ENCODE measurements at regions not wholly inside any gene's neighbourhood (a gene's known extent, or its start where the extent isn't known, plus 50 kb on each side); places are given as distances from the start of the nearest gene placed in this dataset.

DNA sequence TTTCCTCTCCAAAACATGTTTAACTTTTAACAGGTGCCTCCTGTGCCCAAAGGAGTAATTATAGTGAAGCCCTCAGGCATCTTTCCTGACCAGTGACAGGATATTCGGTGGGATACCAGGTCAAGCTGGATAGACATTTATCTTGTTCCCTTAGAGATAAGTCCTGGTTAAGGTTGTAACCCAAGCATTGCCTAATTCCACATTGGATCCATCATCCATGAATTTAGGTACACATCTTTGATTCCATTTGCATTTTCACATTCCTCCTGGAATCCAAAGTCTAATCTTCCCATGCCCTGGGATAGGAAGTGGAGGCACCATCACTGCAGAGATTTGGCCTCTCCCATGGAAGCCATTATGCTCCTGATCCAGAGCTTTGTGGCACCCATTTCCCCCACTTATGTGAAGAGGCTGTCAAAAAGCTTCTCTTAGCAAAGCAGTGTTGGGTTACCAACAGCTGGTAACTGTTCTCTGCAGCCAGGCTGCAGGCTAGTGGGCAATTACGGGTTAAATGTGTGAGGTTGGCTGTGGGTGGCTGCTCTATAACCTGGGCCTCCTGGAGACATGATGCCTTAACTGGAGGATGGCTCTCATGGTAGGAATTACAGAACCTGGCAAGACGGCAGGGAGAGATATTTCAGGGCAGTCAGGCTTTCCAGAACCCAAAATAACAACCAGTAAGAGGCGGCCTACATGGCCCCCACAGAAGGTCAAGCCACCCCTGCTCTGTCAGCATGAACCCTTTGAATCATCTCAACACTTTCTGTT is 96.9 kb upstream of the VGLL2 start:
- no peak for DNase-seq (ENCODE audit: low spot score)

DNA sequence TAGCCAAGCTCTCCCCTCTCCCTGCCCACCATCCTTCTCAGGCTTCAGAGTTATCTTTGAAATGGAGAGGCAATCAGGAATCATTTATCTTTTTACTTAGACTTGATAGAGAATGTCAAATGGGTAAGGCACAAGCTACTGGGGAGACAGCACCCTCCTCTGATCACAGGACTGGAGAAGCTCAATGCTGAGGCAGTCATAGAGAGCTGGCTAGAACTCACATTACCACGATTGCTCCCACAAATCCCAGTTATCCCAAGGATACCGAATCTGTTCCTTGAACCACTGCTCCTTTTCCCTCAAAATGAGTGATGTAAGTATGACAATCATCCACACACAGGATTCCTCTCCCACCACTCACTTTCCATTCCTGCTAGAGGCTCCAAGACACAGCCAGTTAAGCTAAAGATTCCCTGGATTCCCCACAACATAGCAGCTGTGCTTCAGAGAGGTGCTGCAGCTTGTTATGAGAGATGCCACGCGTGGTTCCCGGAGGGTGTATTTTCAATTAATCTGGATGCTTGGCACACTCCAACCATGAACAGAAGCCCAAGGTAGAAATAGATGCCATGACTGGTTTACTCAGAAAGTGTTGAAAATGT is 96.2 kb upstream of the VGLL2 start:
- peak; percentile 11 for DNase-seq (ENCODE audit: low spot score)

DNA sequence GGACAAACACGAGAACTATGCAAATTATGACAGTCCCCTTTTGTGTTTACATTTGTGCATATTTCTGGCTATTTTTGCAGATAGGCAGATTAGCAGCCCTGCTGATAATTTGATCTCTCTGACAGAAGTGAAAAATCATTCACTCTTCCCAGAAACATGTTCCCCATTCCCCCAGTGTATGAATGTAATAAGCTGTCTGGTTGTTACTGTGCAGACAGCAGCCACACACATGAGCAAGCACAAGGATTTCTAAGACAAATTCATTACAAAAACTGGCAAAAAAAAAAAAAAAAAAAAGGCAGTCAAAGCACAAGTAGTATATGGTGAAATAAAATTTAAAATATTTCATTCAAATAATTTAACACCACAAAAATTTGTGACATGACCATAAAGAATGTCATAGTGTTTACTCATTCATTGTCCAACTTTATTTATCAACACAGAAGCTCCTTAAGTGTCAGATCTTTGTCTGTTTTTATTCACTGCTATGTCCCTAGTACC is 95.5 kb upstream of the VGLL2 start:
- DNase-seq (ENCODE audit: low spot score) = no peak

DNA sequence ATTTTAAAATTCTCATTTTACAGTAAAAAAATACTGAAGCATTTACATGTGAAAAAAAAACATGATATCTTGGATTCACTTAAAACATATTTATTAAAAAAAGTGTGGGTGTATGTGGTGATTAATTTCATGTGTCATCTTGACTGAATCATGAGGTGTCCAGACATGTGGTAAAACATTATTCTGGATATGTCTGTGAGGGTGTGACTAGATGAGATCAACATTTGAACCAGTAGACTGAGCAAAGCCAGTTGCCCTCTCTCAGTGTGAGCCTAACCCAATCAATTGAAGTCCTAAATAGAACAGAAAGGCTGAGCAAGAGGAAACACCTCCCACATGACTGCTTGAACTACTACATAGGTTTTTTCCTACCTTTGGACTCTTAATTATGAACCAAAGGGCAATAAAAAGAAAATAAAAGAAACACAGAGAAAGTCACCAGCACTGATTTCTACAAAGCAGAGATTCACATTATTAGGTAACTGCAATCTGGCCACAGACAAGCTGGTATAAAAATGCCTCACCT is 90.5 kb upstream of the VGLL2 start:
- DNase-seq (ENCODE audit: low spot score) = no peak

DNA sequence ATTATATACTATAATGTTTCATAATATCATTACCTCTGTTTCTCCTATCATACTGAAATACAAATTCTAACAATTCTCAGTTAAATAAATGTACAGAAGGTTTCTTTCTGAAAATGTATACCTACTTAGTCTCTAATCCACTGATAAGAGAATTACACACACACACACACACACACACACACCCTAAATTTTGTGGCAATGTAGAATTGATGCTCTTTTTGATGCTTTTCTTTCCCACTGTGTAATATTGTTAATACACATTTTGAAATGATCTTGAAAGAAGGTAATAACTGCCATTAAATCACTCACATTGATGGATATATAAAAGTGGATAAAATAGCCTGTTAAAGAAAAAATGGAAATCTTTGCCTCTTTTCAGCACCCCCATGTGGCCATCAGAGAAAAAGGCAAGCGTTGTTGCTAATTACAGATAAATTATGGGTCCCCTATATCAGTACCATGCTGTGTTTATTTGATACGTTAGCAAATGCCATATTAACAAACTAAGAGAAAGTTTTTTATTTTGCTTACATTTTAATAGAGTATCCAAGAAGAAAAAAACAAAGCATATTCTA is 76.6 kb upstream of the VGLL2 start:
- DNase-seq (ENCODE audit: low spot score) = no peak

DNA sequence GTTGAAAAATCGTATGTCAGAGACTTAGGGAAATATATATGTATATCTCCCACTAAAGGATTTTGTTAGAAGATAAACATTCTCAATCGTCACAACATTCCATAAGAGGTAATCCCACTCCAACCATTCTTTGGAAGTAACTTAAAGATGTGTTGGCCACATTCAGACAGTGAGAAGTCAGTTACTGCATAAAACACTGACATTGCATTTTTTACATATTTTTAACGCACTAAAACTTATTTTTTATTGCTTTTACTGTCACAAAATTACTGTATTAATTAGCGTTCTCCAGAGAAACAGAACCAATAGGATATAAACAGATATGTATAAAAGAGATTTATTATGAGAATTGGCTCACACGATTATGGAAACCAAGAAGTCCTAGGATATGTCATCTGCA is 74.3 kb upstream of the VGLL2 start:
- no peak for DNase-seq (ENCODE audit: low spot score)

DNA sequence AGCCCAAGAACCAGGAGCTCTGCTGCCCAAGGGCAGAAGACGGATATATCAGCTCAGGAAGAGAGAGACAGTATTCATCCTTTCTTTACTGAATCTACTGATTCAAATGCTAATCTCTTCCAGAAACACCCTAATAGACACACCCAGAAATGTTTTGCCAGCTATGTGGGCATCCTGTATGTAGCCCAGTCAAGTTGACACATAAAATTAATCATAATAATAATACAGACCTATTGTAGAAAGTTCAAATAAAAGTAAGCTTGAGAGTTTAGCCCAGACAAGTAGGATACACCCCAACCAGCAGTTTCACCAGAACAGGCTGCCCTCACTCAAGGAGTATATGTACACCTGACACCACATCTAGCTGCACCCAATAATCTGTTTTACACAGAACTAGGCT is 73.9 kb upstream of the VGLL2 start:
- DNase-seq (ENCODE audit: low spot score) = no peak

DNA sequence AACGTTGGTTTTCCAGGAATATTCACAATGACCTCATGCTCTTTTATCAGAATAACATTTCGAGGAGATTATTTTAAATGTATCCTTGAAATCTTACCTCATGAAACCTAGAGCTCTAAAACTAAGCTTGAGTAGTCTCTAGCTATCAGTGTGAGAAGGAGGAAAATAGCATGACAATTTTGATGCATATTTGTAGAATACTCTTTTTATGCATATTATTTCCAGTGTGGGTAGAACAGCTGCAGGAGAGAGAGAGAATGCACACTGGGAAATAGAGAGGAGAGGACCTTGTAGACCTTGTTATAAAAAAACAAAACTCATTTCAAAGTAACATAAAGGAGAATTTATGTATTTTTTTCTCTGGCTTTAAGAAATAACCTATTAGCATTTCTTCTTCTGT is 71.1 kb upstream of the VGLL2 start:
- DNase-seq (ENCODE audit: low spot score) = no peak

DNA sequence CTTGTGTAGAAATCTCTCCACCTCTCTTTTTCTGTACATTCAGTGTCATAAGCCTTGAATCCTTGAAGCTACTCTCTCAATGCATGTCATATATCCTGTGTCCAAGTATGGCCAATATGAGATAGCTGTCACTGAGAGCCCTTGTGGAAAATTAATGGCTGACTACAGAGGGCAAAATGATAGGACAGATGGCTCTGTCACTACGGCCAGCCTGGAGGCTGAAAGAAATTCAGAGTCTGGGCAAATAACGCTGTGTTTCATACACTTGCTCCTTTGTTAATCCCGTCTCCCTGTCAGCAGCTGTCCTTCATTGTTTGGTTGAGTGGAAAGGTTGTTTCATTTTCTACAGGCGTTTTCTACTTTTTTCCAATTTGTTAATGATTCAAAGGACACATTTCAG is 70.4 kb upstream of the VGLL2 start:
- DNase-seq (ENCODE audit: low spot score) = peak; percentile 12

DNA sequence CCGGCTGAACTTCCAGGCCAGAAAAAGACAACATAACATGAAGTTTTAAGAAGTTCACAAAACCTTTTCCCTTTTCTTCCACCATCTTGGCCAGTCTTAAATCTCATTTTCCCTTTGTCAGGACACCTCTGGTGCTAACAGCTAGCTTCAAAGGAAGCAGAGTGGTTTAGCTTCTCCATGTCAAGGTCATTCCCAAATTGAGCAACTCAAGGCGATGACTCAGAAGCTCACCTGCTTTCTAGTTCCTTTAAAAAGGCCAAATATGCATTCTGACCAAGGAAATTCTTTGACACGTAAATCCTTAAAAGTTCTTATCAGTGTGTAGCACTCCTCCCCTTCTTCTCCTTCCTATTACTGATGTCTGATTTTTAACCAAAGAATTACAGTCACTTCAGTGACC is 69.6 kb upstream of the VGLL2 start:
- DNase-seq (ENCODE audit: low spot score) = no peak

DNA sequence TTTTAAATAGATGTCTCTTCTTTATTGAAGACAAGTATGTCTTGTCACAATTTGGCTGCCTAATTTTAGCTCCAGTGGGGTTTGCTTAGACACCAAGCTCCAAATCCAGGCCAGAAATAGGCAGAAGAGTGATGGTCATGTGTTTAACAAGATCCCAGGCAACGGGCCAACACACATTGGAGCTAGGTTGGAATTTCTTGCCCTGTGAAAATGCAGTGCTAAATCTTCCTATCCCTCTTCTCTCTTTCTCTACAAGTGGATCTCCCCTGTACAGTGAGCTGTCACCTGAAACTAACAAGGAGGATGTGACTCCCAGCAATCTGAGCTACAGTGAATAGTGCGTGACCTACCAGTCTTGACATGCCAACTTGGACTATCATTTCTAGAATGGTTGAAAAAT is 65.3 kb upstream of the VGLL2 start:
- DNase-seq (ENCODE audit: low spot score) = no peak

DNA sequence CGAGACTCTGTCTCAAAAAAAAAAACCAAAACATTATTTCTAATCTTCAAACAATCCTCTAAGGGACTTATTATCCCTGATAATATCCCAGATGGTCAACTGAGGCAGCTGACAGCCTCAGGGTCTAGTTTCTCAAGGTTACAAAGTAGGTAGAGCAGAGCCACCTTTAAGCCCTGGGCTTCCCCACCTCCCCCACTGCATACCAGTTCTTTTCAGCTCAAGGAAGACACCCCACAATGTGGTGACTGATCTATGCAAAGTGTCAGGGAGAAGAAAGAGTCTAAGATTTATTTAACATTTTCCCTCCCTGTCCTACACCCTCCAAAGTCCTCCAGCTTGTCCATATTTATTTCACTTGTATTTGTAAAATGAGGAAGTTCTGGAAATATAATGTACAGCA is 60.5 kb upstream of the VGLL2 start:
- DNase-seq (ENCODE audit: low spot score) = no peak

DNA sequence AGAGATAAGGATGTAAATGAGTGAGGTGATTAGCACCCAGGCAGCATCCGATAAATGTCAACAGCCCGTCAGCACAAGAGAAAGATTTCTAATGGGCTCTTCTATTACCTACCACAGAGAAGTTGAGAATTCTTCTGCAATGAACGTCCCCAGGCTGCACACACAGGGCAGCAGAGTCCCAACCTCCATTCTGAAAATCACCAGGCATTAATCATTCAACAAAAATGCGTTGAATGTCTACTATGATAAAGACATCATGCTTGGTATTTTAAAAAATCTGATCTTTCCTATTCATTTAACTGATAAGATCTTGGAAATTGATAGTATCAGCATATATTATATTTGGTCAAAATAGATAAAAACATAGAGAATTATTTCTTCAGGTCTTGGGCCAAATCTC is 59.5 kb upstream of the VGLL2 start:
- DNase-seq (ENCODE audit: low spot score) = no peak

DNA sequence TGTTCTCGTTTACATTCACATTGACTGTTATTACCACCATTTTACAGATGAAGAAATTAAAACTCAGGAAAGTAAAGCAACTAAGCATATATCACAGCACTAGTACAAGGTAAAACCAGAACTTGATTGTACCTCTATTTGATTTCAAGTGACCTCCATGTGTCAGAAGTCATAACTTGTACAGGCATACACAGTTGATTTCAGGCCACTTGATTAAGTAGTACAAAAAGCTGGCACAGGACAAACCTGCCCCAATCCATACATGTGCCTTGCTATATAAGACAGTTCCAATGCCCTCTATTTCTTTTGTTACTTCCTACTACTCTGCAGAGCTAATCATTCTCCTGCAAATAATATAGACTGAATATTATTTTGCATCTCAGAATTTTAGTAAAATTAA is 58.8 kb upstream of the VGLL2 start:
- no peak for DNase-seq (ENCODE audit: low spot score)

DNA sequence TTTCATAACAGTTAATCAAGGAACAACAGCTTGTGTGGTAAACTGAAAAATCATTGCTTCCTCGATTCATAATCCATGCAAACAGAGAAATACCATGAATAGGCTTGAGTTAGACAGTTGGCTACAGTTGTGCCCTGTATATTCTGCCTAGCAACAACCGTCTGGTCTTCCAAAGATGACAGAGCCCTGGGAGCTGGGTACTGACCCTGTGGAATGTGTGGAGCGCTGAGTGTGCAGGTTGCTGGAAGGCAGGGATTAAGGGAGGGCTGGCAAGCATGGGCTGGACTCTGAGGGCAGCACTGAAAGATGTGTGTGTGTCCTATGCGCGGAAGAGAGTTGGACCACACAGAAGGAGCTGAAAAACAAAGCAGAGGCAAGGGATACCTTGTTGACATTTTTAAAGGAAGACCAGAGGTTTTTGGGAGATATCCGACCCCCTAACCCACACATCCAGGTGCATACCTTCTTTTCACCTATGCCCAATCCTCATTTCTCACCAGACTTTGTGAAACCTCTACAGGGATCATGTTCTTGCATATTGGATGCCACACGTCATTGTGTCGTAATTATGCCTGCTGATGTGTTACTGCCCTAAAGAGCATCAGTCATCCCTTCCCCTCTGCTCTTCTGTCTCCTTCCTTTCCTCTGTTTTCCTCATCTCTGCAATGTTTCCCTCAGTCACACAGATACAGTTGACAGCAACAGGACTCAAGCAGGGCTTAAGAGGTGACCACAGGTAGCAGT is 58.2 kb upstream of the VGLL2 start:
- no peak for DNase-seq (ENCODE audit: low spot score)

DNA sequence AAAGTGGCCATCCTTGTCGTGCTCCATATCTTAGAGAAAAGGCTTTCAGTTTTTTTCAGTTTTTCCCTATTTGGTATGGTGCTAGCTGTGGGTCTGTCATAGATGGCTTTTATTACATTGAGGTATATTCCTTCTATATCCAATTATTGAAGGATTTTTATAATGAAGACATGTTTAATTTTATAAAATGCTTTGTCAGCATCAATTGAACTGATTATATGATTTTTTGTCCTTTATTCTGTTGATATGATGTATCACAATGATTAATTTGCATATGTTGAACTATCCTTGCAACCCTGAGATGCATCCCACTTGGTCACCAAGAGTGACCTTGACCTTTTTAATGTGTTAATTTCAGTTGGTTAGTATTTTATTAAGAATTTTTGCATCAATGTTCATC is 55.1 kb upstream of the VGLL2 start:
- no peak for DNase-seq (ENCODE audit: low spot score)

DNA sequence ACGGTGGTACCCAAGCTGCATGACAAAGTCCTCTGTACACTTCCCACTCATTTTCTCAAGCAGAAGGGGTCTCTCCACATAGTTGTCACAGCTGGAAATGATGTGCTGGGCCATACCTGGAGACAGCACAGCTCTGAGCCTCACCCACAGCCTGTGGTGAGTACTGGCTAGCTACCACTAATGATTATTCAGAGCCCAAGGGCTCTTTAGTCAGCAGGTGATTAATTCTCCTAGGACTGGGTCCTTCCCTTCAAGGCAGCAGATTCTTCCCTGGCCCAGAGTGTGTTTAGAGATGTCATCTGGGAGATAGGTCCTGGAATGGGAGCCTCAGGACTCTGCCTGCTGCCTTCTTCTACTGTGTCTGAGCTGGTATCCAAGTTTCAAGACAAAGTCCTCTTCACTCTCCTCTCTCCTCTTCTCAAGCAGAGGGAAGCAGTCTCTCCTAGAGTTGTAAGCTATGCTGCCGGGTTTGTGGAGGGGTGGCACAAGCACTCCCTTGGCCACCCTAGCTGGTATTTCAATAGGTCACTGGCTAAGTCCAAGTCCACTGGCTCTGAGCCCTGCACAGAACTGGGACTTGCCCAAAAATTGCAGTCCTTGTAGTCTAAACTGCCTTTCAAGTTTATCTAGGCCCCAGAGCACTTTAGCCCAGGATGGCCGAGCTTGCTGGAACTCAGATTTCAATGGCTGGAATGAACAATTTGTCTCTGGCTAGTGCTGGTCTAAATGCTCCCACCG is 49.8 kb upstream of the VGLL2 start:
- no peak for DNase-seq (ENCODE audit: low spot score)
